ENCODE measurements at regions not wholly inside any gene's neighbourhood (a gene's known extent, or its start where the extent isn't known, plus 50 kb on each side); places are given as distances from the start of the nearest gene placed in this dataset.

- no peak for TF ChIP-seq CTCF (conservative IDR thresholded peaks at IDR 0.05)
- 80 to 96% methylated on average over 1 of the region's 1 CpG for WGBS, 2 experiments (ENCODE audit: insufficient coverage in 1 of 2, insufficient read length in 1 of 2)
- no peak overlapping the region for H3K27ac Mint-ChIP-seq
Observed at GRCh38 chr1:90472775-90473174, 244.3 kb downstream of the BARHL2 start.

GRCh38 chr1:90459570-90459969, 257.5 kb downstream of the BARHL2 start:
- Mint-ChIP-seq H3K9me3 (no peaks in the 10 kb centered on the region), H3K4me1 (no peaks in the 10 kb centered on the region), H3K27me3 (ENCODE audit: insufficient read depth) (no peaks in the 10 kb centered on the region), H3K27ac (no peak overlapping the region), H3K4me3 (no peak overlapping the region), H3K36me3 (ENCODE audit: low read depth) (no peaks in the 10 kb centered on the region)
- Histone ChIP-seq H3K36me3 (ENCODE audit: control insufficient read depth, insufficient read depth, low read length) (no peaks in the 10 kb centered on the region), H3K27me3 (ENCODE audit: control insufficient read depth, insufficient read depth, low read length, poor library complexity, severe bottlenecking) (no peaks in the 10 kb centered on the region), H3K27ac (ENCODE audit: low read depth, low read length) (no peak overlapping the region), H3K4me1 (ENCODE audit: control insufficient read depth, insufficient read depth, low read length) (no peaks in the 10 kb centered on the region), H3K4me3 (ENCODE audit: low read length) (no peak overlapping the region), H3K9me3 (ENCODE audit: control insufficient read depth, low read length) (no peaks in the 10 kb centered on the region), H3K9ac (ENCODE audit: extremely low read depth, low read length, poor library complexity, severe bottlenecking) (no peak overlapping the region)
- WGBS, 2 experiments (ENCODE audit: insufficient coverage in 1 of 2, insufficient read length in 1 of 2): 93% methylated on average over 2 of the region's 2 CpGs; no CpG with 5 or more reads in 1 of the 2 experiments
- TF ChIP-seq CTCF (conservative IDR thresholded peaks at IDR 0.05): no peak
- DNase-seq: no peak

More at GRCh38 chr1:90472775-90473174, 244.3 kb downstream of the BARHL2 start:
- no peak overlapping the region for H3K9ac ChIP-seq (ENCODE audit: extremely low read depth, low read length, poor library complexity, severe bottlenecking)
- no peaks in the 10 kb centered on the region for H3K36me3 Mint-ChIP-seq (ENCODE audit: low read depth)
- H3K36me3 ChIP-seq (ENCODE audit: control insufficient read depth, insufficient read depth, low read length): no peaks in the 10 kb centered on the region
- H3K9me3 ChIP-seq (ENCODE audit: control insufficient read depth, low read length): no peaks in the 10 kb centered on the region
- no peaks in the 10 kb centered on the region for H3K9me3 Mint-ChIP-seq
- no peaks in the 10 kb centered on the region for H3K27me3 Mint-ChIP-seq (ENCODE audit: insufficient read depth)
- no peaks in the 10 kb centered on the region for H3K4me1 ChIP-seq (ENCODE audit: control insufficient read depth, insufficient read depth, low read length)
- no peaks in the 10 kb centered on the region for H3K27me3 ChIP-seq (ENCODE audit: control insufficient read depth, insufficient read depth, low read length, poor library complexity, severe bottlenecking)
- H3K27ac ChIP-seq (ENCODE audit: low read depth, low read length): no peak overlapping the region
- DNase-seq: no peak
- peaks cover 16% of the 10 kb centered on the region for H3K4me1 Mint-ChIP-seq
- H3K4me3 Mint-ChIP-seq: no peak overlapping the region
- no peak overlapping the region for H3K4me3 ChIP-seq (ENCODE audit: low read length)

GRCh38 chr1:90457985-90458384, 259.1 kb downstream of the BARHL2 start:
- H3K27me3 ChIP-seq (ENCODE audit: control insufficient read depth, insufficient read depth, low read length, poor library complexity, severe bottlenecking): no peaks in the 10 kb centered on the region
- Mint-ChIP-seq H3K27ac (no peak overlapping the region), H3K9me3 (no peaks in the 10 kb centered on the region), H3K4me3 (no peak overlapping the region), H3K4me1 (no peaks in the 10 kb centered on the region), H3K36me3 (ENCODE audit: low read depth) (no peaks in the 10 kb centered on the region), H3K27me3 (ENCODE audit: insufficient read depth) (no peaks in the 10 kb centered on the region)
- no peaks in the 10 kb centered on the region for H3K36me3 ChIP-seq (ENCODE audit: control insufficient read depth, insufficient read depth, low read length)
- TF ChIP-seq CTCF (conservative IDR thresholded peaks at IDR 0.05): no peak
- no peak overlapping the region for H3K9ac ChIP-seq (ENCODE audit: extremely low read depth, low read length, poor library complexity, severe bottlenecking)
- H3K4me3 ChIP-seq (ENCODE audit: low read length): no peak overlapping the region
- no peaks in the 10 kb centered on the region for H3K9me3 ChIP-seq (ENCODE audit: control insufficient read depth, low read length)
- no peak overlapping the region for H3K27ac ChIP-seq (ENCODE audit: low read depth, low read length)
- no peak for DNase-seq
- WGBS, 2 experiments (ENCODE audit: insufficient coverage in 1 of 2, insufficient read length in 1 of 2): 41 to 87% methylated on average over 2 to 3 of the region's 3 CpGs
- no peaks in the 10 kb centered on the region for H3K4me1 ChIP-seq (ENCODE audit: control insufficient read depth, insufficient read depth, low read length)

All from endodermal cell (in vitro differentiated cells).